Gastrocnemius medialis (tissue), 4 donors: ENCODE measurements at regions not wholly inside any gene's neighbourhood (a gene's known extent, or its start where the extent isn't known, plus 50 kb on each side); places are given as distances from the start of the nearest gene placed in this dataset.
"Not testable (repeated sequence)": the region's sequence is repeated elsewhere in the genome, so short reads cannot be mapped to it uniquely, and the experiment has no call there.

ENCODE experiments used
- ATAC-seq, 2 donors: fragments of 150-250 bp; one replicate each; pipeline ENCODE4 v1.9.1; 2016
- DNase-seq, 2 donors: peaks; one replicate each; pipeline ENCODE4 v3.0.0-alpha.2; 2019
- H3K27ac ChIP-seq, 4 donors: fragments of 200-600 bp; sonication (generic); 1 replicate in 1 of 4; 2 replicates in 3 of 4; pipeline ENCODE4 v1.5.1; 2016 to 2018; ENCODE audit warnings: mild to moderate bottlenecking in 2 of 4, moderate library complexity in 1 of 4
- H3K27me3 ChIP-seq, 3 donors: fragments of 200-600 bp; sonication (generic) in 2 of 3; 1 replicate in 1 of 3; 2 replicates in 2 of 3; pipeline versions ENCODE4 v1.5.1 to v1.6.0; 2016 to 2019; ENCODE audit warnings: mild to moderate bottlenecking in 1 of 3, moderate library complexity in 1 of 3
- H3K36me3 ChIP-seq, 2 donors: fragments of 200-600 bp; sonication (generic) in 1 of 2; one replicate each; pipeline ENCODE4 v1.5.1; 2017 to 2018
- H3K4me1 ChIP-seq, 2 donors: fragments of 200-600 bp; sonication (generic) in 1 of 2; one replicate each; pipeline ENCODE4 v1.5.1; 2016 to 2017; ENCODE audit warnings: mild to moderate bottlenecking in 2 of 2
- H3K4me3 ChIP-seq, 4 donors: fragments of 200-600 bp; sonication (generic) in 3 of 4; 1 replicate in 1 of 4; 2 replicates in 3 of 4; pipeline ENCODE4 v1.5.1; 2016 to 2019; ENCODE audit warnings: mild to moderate bottlenecking in 2 of 4
- H3K9me3 ChIP-seq, 3 donors: fragments of 200-600 bp; sonication (generic) in 2 of 3; 1 replicate in 1 of 3; 2 replicates in 2 of 3; pipeline ENCODE4 v1.5.1; 2016 to 2019
- POLR2A ChIP-seq, 2 donors: fragments of 450-650 bp; IDR thresholded peaks; one replicate each; pipeline ENCODE4 v1.6.1; 2017; ENCODE audit warnings: antibody characterized with exemption in 2 of 2, mild to moderate bottlenecking in 2 of 2, moderate library complexity in 2 of 2
- in situ Hi-C, 4 donors: fragments of 200-750 bp; cut with MboI; loops; one replicate each; pipeline versions ENCODE4 v1.15.0 to v1.8.0; 2017; ENCODE audit warnings: low sequenced_read_pairs in 4 of 4
- intact Hi-C: fragments of 100-400 bp; cut with DNase I; formaldehyde crosslinking; loops from one replicate; pipeline ENCODE4 v1.15.1; 2023; ENCODE audit warnings: low total_unique reads
- TF ChIP-seq, protein P1 (sequence below), 5 experiments: fragments of 450-650 bp in 3 of 5; fragments of 200-600 bp in 2 of 5; sonication (generic) in 2 of 5; IDR thresholded peaks in 4 of 5; conservative IDR thresholded peaks in 1 of 5; 1 replicate in 4 of 5; 2 replicates in 1 of 5; pipeline ENCODE4 v1.5.1; 2016 to 2019; ENCODE audit warnings: antibody characterized with exemption in 5 of 5, mild to moderate bottlenecking in 3 of 5, moderate library complexity in 3 of 5

DNA sequence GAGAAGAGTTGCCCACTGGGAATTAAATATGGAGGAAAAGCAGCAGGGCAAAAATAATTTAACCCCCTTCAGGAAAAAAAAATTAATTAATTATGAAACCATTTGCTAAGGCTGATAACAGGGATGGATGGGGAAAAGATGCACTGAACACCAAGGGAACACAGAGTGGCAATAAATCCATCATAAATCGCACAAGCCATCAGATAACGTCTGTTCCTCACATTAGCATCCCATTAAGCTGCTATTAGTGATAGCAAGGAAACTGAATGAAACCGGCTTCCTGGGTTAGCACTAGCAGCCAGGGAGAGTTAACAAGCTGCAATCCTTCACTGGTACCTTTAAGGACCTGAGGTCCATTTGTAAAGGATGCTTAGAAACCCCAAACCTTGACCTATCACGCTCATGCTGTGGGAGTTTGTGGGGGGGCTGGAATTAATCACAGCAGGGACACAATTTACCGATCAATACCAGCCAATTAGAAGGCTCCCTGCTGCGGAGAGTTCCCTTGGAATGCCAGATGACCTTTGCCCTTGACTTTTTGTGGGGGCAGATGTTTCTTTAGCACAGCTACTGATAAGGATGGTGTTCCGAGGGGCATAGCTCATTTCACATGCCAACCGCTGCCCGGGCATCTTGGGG, 175.5 kb upstream of the KLF7 start:
- Histone ChIP-seq H3K27me3 (no peaks in the 10 kb centered on the region), H3K27ac (no peak overlapping the region), H3K4me1 (no peaks in the 10 kb centered on the region), H3K36me3 (no peaks in the 10 kb centered on the region), H3K9me3 (no peaks in the 10 kb centered on the region), H3K4me3 (no peak overlapping the region)
- TF ChIP-seq, protein P1, sequence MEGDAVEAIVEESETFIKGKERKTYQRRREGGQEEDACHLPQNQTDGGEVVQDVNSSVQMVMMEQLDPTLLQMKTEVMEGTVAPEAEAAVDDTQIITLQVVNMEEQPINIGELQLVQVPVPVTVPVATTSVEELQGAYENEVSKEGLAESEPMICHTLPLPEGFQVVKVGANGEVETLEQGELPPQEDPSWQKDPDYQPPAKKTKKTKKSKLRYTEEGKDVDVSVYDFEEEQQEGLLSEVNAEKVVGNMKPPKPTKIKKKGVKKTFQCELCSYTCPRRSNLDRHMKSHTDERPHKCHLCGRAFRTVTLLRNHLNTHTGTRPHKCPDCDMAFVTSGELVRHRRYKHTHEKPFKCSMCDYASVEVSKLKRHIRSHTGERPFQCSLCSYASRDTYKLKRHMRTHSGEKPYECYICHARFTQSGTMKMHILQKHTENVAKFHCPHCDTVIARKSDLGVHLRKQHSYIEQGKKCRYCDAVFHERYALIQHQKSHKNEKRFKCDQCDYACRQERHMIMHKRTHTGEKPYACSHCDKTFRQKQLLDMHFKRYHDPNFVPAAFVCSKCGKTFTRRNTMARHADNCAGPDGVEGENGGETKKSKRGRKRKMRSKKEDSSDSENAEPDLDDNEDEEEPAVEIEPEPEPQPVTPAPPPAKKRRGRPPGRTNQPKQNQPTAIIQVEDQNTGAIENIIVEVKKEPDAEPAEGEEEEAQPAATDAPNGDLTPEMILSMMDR (IDR thresholded peaks at IDR 0.05 in 4 of 5, conservative IDR thresholded peaks at IDR 0.05 in 1 of 5) = no peak
- TF ChIP-seq POLR2A (IDR thresholded peaks at IDR 0.05) = no peak
- ATAC-seq (no peak), DNase-seq (no peak)
- intact Hi-C loops = no loop called here
- in situ Hi-C loops = no loop called here

DNA sequence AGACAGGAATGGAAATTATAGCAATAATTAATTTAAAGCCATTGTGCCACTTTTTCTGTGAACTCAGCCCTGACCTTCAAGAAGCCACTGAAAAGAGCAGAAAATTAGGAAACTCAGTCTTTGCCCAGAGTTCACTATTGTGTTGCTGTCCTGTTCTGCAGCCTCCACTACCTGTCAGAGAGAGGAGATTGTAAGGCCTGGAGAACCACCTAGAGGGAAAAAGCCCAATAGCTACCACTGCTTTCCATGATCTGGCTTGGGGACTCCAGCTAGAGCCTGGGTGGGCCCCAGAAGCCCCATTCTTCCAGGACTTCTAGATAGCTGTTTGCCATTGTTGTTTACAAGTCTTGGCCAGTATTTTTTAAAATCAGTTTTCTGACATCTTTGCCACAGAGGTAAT, 176.1 kb upstream of the KLF7 start:
- TF ChIP-seq, protein P1 (IDR thresholded peaks at IDR 0.05 in 4 of 5, conservative IDR thresholded peaks at IDR 0.05 in 1 of 5) = no peak
- ATAC-seq = no peak
- no peaks in the 10 kb centered on the region for H3K4me1 ChIP-seq
- no peaks in the 10 kb centered on the region for H3K27me3 ChIP-seq
- no peak for DNase-seq
- H3K4me3 ChIP-seq = no peak overlapping the region
- no peak overlapping the region for H3K27ac ChIP-seq
- in situ Hi-C loops (no loop called here), intact Hi-C loops (no loop called here)
- no peaks in the 10 kb centered on the region for H3K9me3 ChIP-seq
- no peaks in the 10 kb centered on the region for H3K36me3 ChIP-seq

DNA sequence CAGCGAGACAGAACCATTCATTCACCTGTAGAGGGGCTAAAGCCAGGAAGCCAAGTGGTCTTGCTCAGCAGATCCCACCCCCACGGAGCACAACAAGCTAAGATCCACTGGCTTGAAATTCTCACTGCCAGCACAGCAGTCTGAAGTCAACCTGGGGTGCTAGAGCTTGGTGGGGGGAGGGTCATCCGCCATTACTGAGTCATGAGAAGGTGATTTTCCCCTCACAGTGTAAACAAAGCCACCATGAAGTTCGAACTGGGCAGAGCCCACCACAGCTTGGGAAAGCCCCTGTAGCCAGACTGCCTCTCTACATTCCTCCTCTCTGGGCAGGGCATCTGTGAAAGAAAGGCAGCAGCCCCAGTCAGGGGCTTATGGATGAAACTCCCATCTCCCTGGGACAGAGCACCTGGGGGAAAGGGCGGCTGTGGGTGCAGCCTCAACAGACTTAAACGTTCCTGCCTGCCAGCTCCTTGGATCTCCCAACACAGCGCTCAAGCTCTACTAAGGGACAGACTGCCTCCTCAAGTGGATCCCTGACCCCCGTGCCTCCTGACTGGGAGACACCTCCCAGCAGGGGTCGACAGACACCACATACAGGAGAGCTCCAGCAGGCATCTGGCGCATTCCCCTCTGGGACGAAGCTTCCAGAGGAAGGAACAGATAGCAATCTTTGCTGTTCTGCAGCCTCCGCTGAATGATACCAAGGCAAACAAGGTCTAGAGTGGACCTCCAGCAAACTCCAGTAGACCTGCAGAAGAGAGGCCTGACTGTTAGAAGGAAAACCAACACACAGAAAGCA, 179.0 kb upstream of the KLF7 start:
- ATAC-seq, H3K4me1 ChIP-seq, DNase-seq, H3K4me3 ChIP-seq, H3K27ac ChIP-seq, in situ Hi-C loops, H3K27me3 ChIP-seq, intact Hi-C loops, H3K36me3 ChIP-seq, H3K9me3 ChIP-seq: not testable (repeated sequence)

DNA sequence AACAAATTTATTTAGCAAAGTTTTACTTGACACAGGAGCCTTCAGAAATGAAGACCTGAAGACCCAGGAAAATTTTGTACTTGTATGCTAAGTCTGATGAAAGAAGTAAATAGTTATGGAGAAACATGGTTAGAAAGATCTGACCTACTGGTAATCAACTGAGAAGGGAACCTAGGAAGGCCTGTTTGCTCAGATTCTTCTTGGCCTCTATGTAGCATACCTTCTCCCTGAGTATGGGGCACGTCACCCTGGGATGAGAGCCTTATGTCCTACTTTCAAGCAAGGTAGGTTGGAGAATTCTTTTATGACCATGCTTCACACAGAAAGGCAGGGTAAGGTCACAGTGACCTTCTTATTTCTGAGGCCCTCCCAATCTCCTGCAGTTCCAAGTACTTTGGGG, 178.6 kb upstream of the CREB1 start:
- no peak overlapping the region for H3K27ac ChIP-seq
- DNase-seq = no peak
- ATAC-seq = no peak
- in situ Hi-C loops (no loop called here), intact Hi-C loops (no loop called here)
- no peaks in the 10 kb centered on the region for H3K9me3 ChIP-seq
- no peak overlapping the region for H3K4me3 ChIP-seq
- H3K27me3 ChIP-seq = no peaks in the 10 kb centered on the region
- H3K4me1 ChIP-seq = no peaks in the 10 kb centered on the region
- no peaks in the 10 kb centered on the region for H3K36me3 ChIP-seq
- no peak for TF ChIP-seq POLR2A (IDR thresholded peaks at IDR 0.05)
- TF ChIP-seq, protein P1 (IDR thresholded peaks at IDR 0.05 in 4 of 5, conservative IDR thresholded peaks at IDR 0.05 in 1 of 5) = no peak

DNA sequence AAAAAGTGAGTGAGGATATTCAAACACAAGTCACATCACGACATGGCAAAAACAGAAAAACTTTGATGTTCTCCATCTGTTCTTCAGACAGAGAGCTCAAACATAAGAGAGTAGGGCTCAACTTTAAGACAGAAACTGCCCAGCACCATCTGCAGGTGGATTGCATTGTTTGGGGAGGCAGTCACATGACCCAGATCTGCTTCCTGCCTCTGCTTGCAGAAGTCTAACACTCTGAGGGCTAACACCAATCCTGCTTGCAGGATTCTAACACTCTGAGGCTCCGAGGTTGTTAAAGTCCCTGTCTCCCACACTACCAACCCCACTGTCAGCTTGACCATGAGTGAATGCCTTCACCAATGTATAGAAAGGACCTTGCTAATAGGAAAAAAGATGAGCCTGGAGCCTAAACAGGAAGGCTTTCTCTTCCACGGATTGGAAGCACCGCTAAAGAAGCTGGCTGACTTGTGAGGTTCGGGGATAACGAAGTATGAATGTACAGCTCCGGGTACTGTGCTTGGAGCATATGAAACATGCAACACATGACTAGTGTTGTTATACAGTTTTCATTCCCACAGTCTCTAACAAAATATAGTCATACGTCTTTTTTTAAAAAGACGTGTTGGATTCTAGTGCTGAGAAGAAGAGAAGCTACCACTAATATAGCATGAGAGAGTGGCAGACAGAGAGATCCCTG, 176.6 kb upstream of the CREB1 start:
- Histone ChIP-seq H3K27ac (no peak overlapping the region), H3K36me3 (no peaks in the 10 kb centered on the region), H3K4me1 (no peaks in the 10 kb centered on the region), H3K4me3 (no peak overlapping the region), H3K9me3 (no peaks in the 10 kb centered on the region), H3K27me3 (no peaks in the 10 kb centered on the region)
- ATAC-seq = no peak
- in situ Hi-C loops = no loop called here
- DNase-seq = no peak
- intact Hi-C loops = no loop called here
- TF ChIP-seq, protein P1 (IDR thresholded peaks at IDR 0.05 in 4 of 5, conservative IDR thresholded peaks at IDR 0.05 in 1 of 5) = no peak
- no peak for TF ChIP-seq POLR2A (IDR thresholded peaks at IDR 0.05)
